GM12873 (cell line): ENCODE measurements at regions not wholly inside any gene's neighbourhood (a gene's known extent, or its start where the extent isn't known, plus 50 kb on each side); places are given as distances from the start of the nearest gene placed in this dataset.

Experiments used
- CTCF ChIP-seq: IDR thresholded peaks from 2 replicates; pipeline ENCODE4 v1.5.1; 2012; ENCODE audit warnings: low read depth, mild to moderate bottlenecking, moderate library complexity, low read length, control low read depth; ENCODE audit not compliant: insufficient read depth; ENCODE audit errors: missing control alignments

GRCh38 chr3:118102737-118103136, 931.9 kb downstream of the IGSF11 start:
- TF ChIP-seq CTCF: no peak

- no peak for TF ChIP-seq CTCF
Measured at GRCh38 chr3:118108201-118108600, 926.4 kb downstream of the IGSF11 start.

- no peak for TF ChIP-seq CTCF
Measured at GRCh38 chr3:118108769-118109168, 925.9 kb downstream of the IGSF11 start.

- TF ChIP-seq CTCF: no peak
Measured at GRCh38 chr3:118110211-118110610, 924.4 kb downstream of the IGSF11 start.

GRCh38 chr3:118116991-118117390, 917.7 kb downstream of the IGSF11 start:
- no peak for TF ChIP-seq CTCF

- TF ChIP-seq CTCF: no peak
Measured at GRCh38 chr3:118126751-118127150, 907.9 kb downstream of the IGSF11 start.

GRCh38 chr3:118127992-118128391, 906.7 kb downstream of the IGSF11 start:
- no peak for TF ChIP-seq CTCF
